DND-41 (cell line): ENCODE measurements at regions not wholly inside any gene's neighbourhood (a gene's known extent, or its start where the extent isn't known, plus 50 kb on each side); places are given as distances from the start of the nearest gene placed in this dataset.

Experiments
- EZH2 ChIP-seq: IDR thresholded peaks from 3 replicates; pipeline ENCODE4 v1.6.1; 2012; ENCODE audit warnings: borderline replicate concordance, low read depth, mild to moderate bottlenecking, moderate library complexity, low read length, inconsistent platforms; ENCODE audit not compliant: severe bottlenecking
- TF ChIP-seq, protein P1 (sequence below): IDR thresholded peaks from 2 replicates; pipeline ENCODE4 v1.5.1; 2012; ENCODE audit warnings: borderline replicate concordance, low read length, moderate library complexity, mild to moderate bottlenecking; ENCODE audit not compliant: poor library complexity, severe bottlenecking; ENCODE audit errors: extremely low read depth

DNA sequence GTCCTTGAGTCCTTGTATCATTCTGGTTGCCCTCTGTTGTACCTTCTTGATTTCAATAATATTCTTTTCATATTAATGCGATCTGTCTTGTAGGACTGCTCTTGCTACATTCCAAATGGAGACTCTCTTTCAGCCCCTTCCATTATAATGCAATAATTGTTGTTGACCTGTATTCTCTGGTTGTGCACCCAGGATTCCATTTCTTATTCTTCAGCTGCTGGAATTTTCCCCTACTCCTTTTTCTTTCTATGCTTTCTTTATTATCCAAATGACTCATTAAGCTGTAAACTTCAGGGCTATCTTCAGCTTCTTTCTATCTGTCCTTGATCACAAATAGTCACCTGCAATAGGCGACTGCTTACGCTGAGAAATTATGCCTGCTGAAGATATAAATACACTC lies 321.5 kb downstream of the SATB1 start:
- TF ChIP-seq, protein P1, sequence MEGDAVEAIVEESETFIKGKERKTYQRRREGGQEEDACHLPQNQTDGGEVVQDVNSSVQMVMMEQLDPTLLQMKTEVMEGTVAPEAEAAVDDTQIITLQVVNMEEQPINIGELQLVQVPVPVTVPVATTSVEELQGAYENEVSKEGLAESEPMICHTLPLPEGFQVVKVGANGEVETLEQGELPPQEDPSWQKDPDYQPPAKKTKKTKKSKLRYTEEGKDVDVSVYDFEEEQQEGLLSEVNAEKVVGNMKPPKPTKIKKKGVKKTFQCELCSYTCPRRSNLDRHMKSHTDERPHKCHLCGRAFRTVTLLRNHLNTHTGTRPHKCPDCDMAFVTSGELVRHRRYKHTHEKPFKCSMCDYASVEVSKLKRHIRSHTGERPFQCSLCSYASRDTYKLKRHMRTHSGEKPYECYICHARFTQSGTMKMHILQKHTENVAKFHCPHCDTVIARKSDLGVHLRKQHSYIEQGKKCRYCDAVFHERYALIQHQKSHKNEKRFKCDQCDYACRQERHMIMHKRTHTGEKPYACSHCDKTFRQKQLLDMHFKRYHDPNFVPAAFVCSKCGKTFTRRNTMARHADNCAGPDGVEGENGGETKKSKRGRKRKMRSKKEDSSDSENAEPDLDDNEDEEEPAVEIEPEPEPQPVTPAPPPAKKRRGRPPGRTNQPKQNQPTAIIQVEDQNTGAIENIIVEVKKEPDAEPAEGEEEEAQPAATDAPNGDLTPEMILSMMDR, result no peak
- no peak for TF ChIP-seq EZH2
